GM18861 (cell line): ENCODE measurements at regions not wholly inside any gene's neighbourhood (a gene's known extent, or its start where the extent isn't known, plus 50 kb on each side); places are given as distances from the start of the nearest gene placed in this dataset.

Experiments used
- ATAC-seq: cut with Tn5 transposase; IDR thresholded peaks from one replicate; pipeline ENCODE4 v1.9.1; 2021; ENCODE audit not compliant: unreplicated experiment

- no peak for ATAC-seq
These were observed 197.5 kb upstream of the JARID2 start for GRCh38 chr6:15048367-15048766.

DNA sequence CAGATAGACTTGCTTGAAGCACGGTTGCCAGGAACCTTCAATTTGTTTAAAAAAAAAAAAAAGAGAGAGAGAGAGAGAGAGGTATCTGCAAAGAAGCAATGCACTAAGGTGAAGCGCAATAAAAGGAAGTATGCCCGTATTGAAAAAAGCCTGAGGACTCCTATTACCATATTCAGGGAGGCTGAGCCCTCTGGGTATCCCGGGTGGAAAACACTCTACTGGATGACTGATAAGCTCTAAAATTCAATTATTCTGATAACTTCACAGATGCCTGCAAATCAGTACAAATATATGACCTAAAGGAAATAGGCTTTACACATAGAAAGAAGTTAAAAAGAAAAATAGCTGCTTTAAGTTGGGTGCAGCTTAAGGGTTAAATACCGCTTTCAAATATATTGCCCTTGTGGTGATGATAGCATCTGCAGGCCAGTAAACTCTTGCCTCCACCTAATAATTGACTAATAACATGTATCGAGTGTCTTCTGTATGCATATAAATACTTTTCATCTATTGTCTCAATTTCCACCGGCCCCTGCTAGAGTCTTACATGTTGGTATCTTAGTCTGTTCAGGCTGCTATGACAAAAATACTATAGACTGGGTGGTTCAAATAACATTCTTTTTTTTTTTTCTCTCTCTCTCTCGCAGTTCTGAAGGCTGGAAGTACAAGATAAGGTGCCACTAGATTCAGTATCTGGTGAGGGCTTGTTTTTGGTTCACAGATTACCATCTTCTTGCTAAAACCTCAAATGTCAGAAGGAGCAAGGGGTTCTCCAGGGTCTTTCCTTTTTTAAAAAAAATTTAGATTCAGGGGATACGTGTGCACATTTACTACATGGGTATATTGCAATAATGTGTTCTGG lies 187.4 kb upstream of the JARID2 start:
- ATAC-seq: no peak

- ATAC-seq: no peak
These were observed 184.7 kb upstream of the JARID2 start for GRCh38 chr6:15061180-15061641.

DNA sequence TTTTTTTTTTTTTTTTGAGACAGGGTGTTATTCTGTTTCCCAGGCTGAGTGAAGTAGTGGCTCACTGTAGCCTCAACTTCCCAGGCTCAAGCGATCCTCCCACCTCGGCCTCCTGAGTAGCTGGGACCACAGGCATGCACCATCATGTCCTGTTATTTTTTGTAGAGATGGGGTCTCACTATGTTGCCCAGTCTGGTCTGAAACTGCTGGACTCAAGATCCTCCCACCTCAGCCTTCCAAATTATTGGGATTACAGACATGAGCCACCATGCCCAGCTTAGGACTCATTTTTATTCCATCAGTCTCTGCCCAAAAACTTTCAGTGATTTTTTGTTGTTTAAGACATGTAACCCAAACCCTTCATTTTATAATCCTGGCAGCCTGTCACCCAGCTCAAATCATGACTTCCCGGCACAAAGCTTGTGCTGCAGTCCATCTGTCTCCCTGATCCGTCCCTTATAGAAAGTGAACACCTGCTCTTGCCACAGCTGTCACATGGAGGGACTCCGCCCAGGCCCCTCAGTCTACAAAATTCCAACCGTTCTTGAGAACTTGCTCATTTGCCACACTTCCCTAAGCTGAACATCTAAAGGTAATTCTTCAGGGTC lies 183.9 kb upstream of the JARID2 start:
- ATAC-seq: no peak

GRCh38 chr6:15062516-15063252 lies 183.2 kb upstream of the JARID2 start:
- no peak for ATAC-seq

DNA sequence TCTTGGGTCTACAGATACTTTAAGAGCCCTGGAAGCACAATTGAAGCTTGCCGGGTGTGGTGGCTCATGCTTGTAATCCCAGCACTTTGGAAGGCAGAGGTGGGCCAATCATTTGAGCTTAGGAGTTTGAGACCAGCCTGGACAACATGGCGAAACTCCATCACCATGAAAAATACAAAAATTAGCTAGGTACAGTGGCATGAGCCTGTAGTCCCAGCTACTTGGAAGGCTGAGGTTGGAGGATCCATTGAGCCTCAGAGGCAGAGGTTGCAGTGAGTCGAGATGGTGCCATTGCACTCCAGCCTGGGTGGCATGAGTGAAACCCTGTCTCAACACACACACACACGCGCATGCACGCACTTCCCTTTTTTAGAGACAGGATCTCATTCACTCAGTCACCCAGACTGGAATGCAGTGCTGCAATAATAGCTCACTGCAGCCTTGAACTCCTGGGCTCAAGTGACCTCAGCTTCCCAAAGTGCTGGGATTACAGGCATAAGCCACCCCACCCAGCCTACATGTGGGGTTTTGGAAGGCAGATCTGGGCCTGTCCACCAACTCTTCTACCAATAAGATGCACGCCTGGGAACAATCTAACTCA lies 182.5 kb upstream of the JARID2 start:
- ATAC-seq: no peak

GRCh38 chr6:15065261-15065989 lies 180.4 kb upstream of the JARID2 start:
- no peak for ATAC-seq

DNA sequence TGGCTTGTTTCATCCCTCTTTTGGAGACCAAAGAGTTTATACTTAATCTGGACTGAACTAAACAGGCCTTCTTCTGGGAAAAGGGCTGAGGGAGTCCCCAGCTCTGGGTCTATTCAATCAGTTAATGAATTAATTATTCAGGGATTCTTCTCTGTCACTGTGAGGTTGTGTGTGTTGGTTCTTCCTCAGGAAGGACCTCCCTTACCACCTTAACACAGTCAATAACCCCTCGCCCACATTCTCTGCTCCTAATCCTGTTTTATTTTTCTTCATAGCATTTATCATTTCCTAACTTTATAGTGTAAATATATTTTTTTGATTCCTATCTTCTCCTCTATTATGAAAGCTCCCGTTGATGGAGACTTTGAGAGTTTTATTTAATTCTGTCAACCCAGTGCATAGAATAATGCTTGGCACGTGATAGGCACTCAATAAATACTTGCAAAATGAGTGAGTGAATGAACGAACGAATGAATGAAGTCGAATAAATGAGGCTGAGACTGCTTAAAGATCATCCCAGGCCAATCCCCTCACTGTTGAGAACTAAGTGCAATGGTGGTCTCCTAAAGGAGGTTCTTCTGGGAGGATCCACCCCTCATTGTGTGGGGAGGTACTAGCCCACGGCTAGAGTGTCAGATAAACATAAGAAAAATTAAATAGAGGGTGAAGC lies 179.6 kb upstream of the JARID2 start:
- no peak for ATAC-seq

GRCh38 chr6:15073344-15073789 lies 172.5 kb upstream of the JARID2 start:
- no peak for ATAC-seq

DNA sequence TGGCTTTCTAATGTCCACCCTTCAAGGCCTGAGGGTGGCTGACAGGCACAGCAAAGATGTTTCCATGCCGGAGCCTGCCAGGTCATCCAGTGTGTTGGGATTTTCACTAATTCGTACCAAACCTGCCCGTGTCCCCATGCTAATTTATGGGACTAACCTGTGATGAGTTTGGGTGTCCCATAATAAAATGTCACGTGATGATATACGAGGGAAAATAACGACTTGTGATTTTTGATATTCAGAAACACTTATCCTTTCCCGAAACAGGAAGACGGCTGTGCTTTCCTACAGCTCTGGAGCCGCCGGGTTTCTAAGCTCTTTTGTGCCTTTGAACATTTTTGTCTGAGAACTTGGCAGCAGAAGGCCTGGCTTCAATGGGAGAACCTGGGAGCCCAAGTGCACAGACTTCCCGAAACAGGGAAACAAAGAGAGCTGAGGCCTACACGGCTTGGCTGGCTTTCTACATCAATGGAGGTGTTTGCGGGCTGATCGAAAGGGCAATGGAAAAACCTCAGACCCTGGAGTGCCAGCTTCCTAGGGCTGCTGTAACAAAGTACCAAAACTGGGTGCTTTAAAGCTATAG lies 171.9 kb upstream of the JARID2 start:
- ATAC-seq: no peak

DNA sequence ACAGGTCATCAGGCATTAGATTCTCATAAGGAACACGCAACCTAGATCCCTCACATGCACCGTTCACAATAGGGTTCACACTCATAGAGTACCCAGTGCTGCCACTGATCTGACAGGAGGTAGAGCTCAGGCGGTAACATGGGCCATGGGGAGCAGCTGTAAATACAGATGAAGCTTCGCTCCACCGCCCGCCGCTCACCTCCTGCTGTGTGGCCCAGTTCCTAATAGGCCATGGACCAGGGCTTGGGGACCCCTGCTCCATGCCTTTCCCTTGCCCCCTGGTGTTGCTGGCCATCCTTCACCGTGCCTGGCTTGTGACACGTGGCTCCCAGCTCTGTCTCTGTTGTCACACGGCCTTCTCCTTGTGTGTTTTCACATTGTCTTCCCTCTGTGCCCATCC lies 171.1 kb upstream of the JARID2 start:
- no peak for ATAC-seq

DNA sequence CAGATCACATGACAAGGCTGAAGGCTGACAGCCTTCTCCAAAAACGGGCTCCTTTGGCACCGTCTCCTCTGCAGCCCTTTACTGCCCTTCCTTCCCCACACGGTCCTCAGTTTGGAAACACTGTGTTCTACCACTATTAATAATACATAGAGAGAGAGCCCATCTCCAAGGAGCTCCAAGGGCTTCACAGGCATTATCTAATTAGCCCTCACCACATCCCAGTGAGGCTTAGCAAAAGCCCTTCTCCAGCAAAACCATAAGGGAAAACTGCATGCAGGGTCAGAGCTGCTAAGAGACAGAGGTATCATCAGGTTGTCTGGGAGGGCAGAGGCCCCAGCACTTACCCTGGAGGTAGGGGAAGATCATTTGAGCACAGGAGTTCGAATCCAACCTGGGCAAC lies 169.3 kb upstream of the JARID2 start:
- ATAC-seq: no peak

- ATAC-seq: no peak
These were observed 168.9 kb upstream of the JARID2 start for GRCh38 chr6:15077006-15077405.

- no peak for ATAC-seq
These were observed 167.9 kb upstream of the JARID2 start for GRCh38 chr6:15077961-15078360.

- no peak for ATAC-seq
These were observed 166.5 kb upstream of the JARID2 start for GRCh38 chr6:15079288-15079817.

GRCh38 chr6:15080895-15081294 lies 165.0 kb upstream of the JARID2 start:
- no peak for ATAC-seq

- no peak for ATAC-seq
These were observed 164.4 kb upstream of the JARID2 start for GRCh38 chr6:15081447-15081846.

- ATAC-seq: no peak
These were observed 163.2 kb upstream of the JARID2 start for GRCh38 chr6:15082708-15083107.

GRCh38 chr6:15086348-15087158 lies 159.3 kb upstream of the JARID2 start:
- no peak for ATAC-seq
